OCI-LY7 (cell line): ENCODE measurements at regions not wholly inside any gene's neighbourhood (a gene's known extent, or its start where the extent isn't known, plus 50 kb on each side); places are given as distances from the start of the nearest gene placed in this dataset.

Source experiments
- BruUV-seq: library from RNA; stranded (reverse); fragments of 400-500 nt; replicated peaks from 2 replicates; lab custom pipeline; 2021; lab: Mats Ljungman, UMichigan
- CTCF ChIA-PET: fragments of 300-600 bp; sonication (Branson Sonifier 250); formaldehyde crosslinking; loops from one replicate; lab custom pipeline; 2022; ENCODE audit warnings: antibody characterized with exemption; ENCODE audit not compliant: unreplicated experiment; lab: Charles Lee
- POLR2A ChIA-PET: fragments of 300-600 bp; sonication (Branson Sonifier 250); formaldehyde crosslinking; loops from one replicate; lab custom pipeline; 2022; ENCODE audit warnings: antibody characterized with exemption; lab: Charles Lee
- DNase-seq: peaks from one replicate; pipeline ENCODE4 v3.0.0-alpha.2; 2015; ENCODE audit warnings: low spot score
- H2AFZ ChIP-seq: fragments of 200-600 bp; sonication (generic), shearing (Covaris generic); 2 replicates; pipeline ENCODE4 v1.6.1; 2014; ENCODE audit warnings: mild to moderate bottlenecking, antibody characterized with exemption, low read length, moderate library complexity
- H3K27ac ChIP-seq: fragments of 200-600 bp; sonication (generic); 2 replicates; pipeline ENCODE4 v1.5.1; 2014; ENCODE audit warnings: mixed run types, low read depth, mild to moderate bottlenecking, moderate library complexity, low read length, inconsistent platforms; ENCODE audit not compliant: poor library complexity, severe bottlenecking
- H3K36me3 ChIP-seq: fragments of 200-600 bp; sonication (generic); 2 replicates; pipeline ENCODE4 v1.6.1; 2014; ENCODE audit warnings: mild to moderate bottlenecking, antibody characterized with exemption, low read length, moderate library complexity, mixed read lengths; ENCODE audit not compliant: insufficient read depth
- H3K4me1 ChIP-seq: fragments of 200-600 bp; sonication (generic); 2 replicates; pipeline ENCODE4 v1.5.1; 2014; ENCODE audit warnings: mild to moderate bottlenecking, low read length; ENCODE audit not compliant: insufficient read depth, poor library complexity, severe bottlenecking
- H3K4me2 ChIP-seq: fragments of 200-600 bp; sonication (generic); 2 replicates; pipeline ENCODE4 v1.6.1; 2014; ENCODE audit warnings: mild to moderate bottlenecking, low read length
- H3K4me3 ChIP-seq: fragments of 200-600 bp; sonication (generic); 2 replicates; pipeline ENCODE4 v1.5.1; 2014; ENCODE audit warnings: mild to moderate bottlenecking, low read depth, low read length; ENCODE audit not compliant: poor library complexity, severe bottlenecking
- H3K79me2 ChIP-seq: fragments of 200-600 bp; sonication (generic); 2 replicates; pipeline ENCODE4 v1.6.1; 2016; ENCODE audit warnings: low read depth, mild to moderate bottlenecking, low read length, moderate library complexity, mixed read lengths; ENCODE audit not compliant: insufficient read depth
- H3K9me2 ChIP-seq: fragments of 200-600 bp; sonication (generic); 2 replicates; pipeline ENCODE4 v1.6.1; 2016; ENCODE audit warnings: mild to moderate bottlenecking, low read length, mixed read lengths; ENCODE audit not compliant: insufficient read depth
- H3K9me3 ChIP-seq: fragments of 200-600 bp; sonication (generic); 2 replicates; pipeline ENCODE4 v1.6.1; 2014; ENCODE audit warnings: mild to moderate bottlenecking, mixed run types, low read length, mixed read lengths
- H4K20me1 ChIP-seq: fragments of 200-600 bp; sonication (generic); 2 replicates; pipeline ENCODE4 v1.6.1; 2014; ENCODE audit warnings: mild to moderate bottlenecking, antibody characterized with exemption, low read length, moderate library complexity, mixed read lengths; ENCODE audit not compliant: insufficient read depth
- EZH2phosphoT487 ChIP-seq: fragments of 200-600 bp; sonication (generic); IDR thresholded peaks from 2 replicates; pipeline ENCODE4 v1.6.1; 2018; ENCODE audit warnings: low read depth, borderline replicate concordance, mild to moderate bottlenecking, mixed run types, antibody characterized with exemption, low read length, moderate library complexity, mixed read lengths
- intact Hi-C: fragments of 100-400 bp; cut with micrococcal nuclease; formaldehyde crosslinking; loops from one replicate; pipeline ENCODE4 v1.10.0; 2022; ENCODE audit not compliant: unreplicated experiment
- TF ChIP-seq, protein P1 (sequence below): fragments of 200-600 bp; sonication (generic); conservative IDR thresholded peaks from 2 replicates; pipeline ENCODE4 v1.5.1; 2014; ENCODE audit warnings: mild to moderate bottlenecking, antibody characterized with exemption, low read length, moderate library complexity, mixed read lengths

DNA sequence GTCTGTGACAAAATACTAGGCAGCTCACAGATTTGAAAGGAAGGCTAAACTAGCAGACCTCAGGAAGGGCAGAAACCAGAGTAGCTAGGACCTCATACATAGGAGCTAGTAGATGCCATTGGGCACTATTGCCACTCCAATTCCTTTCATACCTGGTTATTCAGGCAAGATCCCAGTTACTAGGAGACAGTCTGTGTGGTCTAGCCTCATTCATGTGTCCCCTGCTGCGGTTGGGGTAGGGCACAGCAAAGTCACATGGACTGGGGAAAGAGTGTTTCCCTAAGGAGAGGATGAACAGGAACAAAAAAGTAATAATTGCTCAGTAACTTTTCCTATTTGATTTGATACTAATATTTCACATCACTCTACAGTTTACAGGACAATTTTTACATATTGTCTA, 204.6 kb upstream of the HEY2 start:
- H3K27ac ChIP-seq: no peak overlapping the region
- no TSS peak for BruUV-seq
- intact Hi-C loops: no loop called here
- no peak overlapping the region for H3K4me2 ChIP-seq
- TF ChIP-seq EZH2phosphoT487: no peak
- TF ChIP-seq, protein P1, sequence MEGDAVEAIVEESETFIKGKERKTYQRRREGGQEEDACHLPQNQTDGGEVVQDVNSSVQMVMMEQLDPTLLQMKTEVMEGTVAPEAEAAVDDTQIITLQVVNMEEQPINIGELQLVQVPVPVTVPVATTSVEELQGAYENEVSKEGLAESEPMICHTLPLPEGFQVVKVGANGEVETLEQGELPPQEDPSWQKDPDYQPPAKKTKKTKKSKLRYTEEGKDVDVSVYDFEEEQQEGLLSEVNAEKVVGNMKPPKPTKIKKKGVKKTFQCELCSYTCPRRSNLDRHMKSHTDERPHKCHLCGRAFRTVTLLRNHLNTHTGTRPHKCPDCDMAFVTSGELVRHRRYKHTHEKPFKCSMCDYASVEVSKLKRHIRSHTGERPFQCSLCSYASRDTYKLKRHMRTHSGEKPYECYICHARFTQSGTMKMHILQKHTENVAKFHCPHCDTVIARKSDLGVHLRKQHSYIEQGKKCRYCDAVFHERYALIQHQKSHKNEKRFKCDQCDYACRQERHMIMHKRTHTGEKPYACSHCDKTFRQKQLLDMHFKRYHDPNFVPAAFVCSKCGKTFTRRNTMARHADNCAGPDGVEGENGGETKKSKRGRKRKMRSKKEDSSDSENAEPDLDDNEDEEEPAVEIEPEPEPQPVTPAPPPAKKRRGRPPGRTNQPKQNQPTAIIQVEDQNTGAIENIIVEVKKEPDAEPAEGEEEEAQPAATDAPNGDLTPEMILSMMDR: no peak
- H3K9me3 ChIP-seq: no peaks in the 10 kb centered on the region
- CTCF ChIA-PET: no interaction called here
- no peaks in the 10 kb centered on the region for H3K4me1 ChIP-seq
- no peak overlapping the region for H2AFZ ChIP-seq
- no peak for DNase-seq
- no peaks in the 10 kb centered on the region for H3K9me2 ChIP-seq
- no peaks in the 10 kb centered on the region for H4K20me1 ChIP-seq
- no peaks in the 10 kb centered on the region for H3K36me3 ChIP-seq
- H3K79me2 ChIP-seq: no peaks in the 10 kb centered on the region
- POLR2A ChIA-PET: interaction anchor here (0.6 kb wide), 3 partner anchors 16 to 60 kb away, joined by 3 to 5 read pairs (median 3); no protein-coding TSS in a partner anchor
- H3K4me3 ChIP-seq: no peak overlapping the region

DNA sequence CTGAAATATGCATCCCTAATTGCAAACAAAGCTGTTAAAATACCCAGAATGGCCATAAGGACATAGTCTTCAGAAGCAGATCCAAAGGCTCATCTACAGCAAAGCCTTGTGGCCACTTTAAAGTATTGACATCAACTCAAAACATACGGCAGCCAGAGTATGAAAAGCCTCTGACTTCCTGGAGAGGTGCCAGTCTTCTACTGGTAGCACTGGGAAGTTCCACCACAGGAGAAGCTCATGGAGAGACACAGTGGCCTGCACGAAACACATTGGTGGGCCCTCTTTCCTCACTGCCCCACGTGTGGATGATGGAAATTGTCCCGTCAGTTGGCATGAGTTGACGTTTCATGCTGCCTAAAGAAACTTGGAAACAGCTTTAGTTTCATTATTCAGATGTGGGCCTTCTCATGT, 202.6 kb upstream of the HEY2 start:
- POLR2A ChIA-PET: interaction anchor here (0.7 to 2.7 kb wide), 5 partner anchors 9 to 51 kb away, joined by 3 to 14 read pairs (median 3); no protein-coding TSS in a partner anchor

DNA sequence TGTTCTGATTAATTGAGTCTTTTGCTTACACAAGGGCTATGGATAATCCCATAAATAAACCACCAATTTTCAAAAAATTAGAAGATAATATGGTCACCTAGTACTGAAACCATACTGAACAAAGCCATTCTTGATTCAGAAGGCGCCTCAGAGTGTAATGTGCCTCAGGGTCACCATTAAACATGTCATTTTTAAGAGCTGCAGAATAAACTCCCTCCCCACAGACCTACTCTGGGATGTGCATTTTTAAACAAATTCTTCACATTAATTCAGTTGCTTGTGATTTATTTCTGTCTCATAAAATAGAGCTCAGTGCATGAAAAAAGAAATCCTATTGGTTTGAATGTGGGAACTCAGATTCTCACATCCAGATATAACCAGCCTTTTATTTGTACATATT, 202.1 kb upstream of the HEY2 start:
- no peak overlapping the region for H3K4me3 ChIP-seq
- DNase-seq: no peak
- intact Hi-C loops: no loop called here
- no peaks in the 10 kb centered on the region for H3K79me2 ChIP-seq
- H3K9me2 ChIP-seq: no peaks in the 10 kb centered on the region
- no peaks in the 10 kb centered on the region for H3K36me3 ChIP-seq
- ChIA-PET POLR2A (interaction anchor here (0.7 to 2.7 kb wide), 4 partner anchors 10 to 14 kb away, joined by 3 to 14 read pairs (median 4); no protein-coding TSS in a partner anchor), CTCF (no interaction called here)
- H3K27ac ChIP-seq: no peak overlapping the region
- no peaks in the 10 kb centered on the region for H4K20me1 ChIP-seq
- H3K9me3 ChIP-seq: no peaks in the 10 kb centered on the region
- no peaks in the 10 kb centered on the region for H3K4me1 ChIP-seq
- no peak for TF ChIP-seq EZH2phosphoT487
- TF ChIP-seq, protein P1: no peak
- no TSS peak for BruUV-seq
- H2AFZ ChIP-seq: no peak overlapping the region
- H3K4me2 ChIP-seq: no peak overlapping the region

More for the DNA sequence above, 202.6 kb upstream of the HEY2 start:
- Histone ChIP-seq H3K4me2 (no peak overlapping the region), H3K9me3 (no peaks in the 10 kb centered on the region), H3K4me3 (no peak overlapping the region), H4K20me1 (no peaks in the 10 kb centered on the region), H3K4me1 (no peaks in the 10 kb centered on the region), H3K27ac (no peak overlapping the region), H3K9me2 (no peaks in the 10 kb centered on the region), H2AFZ (no peak overlapping the region), H3K79me2 (no peaks in the 10 kb centered on the region), H3K36me3 (no peaks in the 10 kb centered on the region)
- TF ChIP-seq, protein P1: no peak
- no peak for TF ChIP-seq EZH2phosphoT487
- BruUV-seq: no TSS peak
- intact Hi-C loops: no loop called here
- CTCF ChIA-PET: no interaction called here
- no peak for DNase-seq
